Central memory CD4-positive, alpha-beta T cell (primary cell): ENCODE measurements at regions not wholly inside any gene's neighbourhood (a gene's known extent, or its start where the extent isn't known, plus 50 kb on each side); places are given as distances from the start of the nearest gene placed in this dataset.

Experiments used
- DNase-seq: peaks from one replicate; pipeline ENCODE4 v3.0.0; 2022

- no peak for DNase-seq
Observed at GRCh38 chr5:68727931-68728330, 365.9 kb upstream of the SLC30A5 start.

- no peak for DNase-seq
Observed at GRCh38 chr5:68729678-68730077, 364.1 kb upstream of the SLC30A5 start.

GRCh38 chr5:68730220-68730978 lies 363.4 kb upstream of the SLC30A5 start:
- no peak for DNase-seq

GRCh38 chr5:68730979-68731654 lies 362.7 kb upstream of the SLC30A5 start:
- no peak for DNase-seq

- DNase-seq: no peak
Observed at GRCh38 chr5:68732251-68732650, 361.6 kb upstream of the SLC30A5 start.

GRCh38 chr5:68734781-68735180 lies 359.0 kb upstream of the SLC30A5 start:
- no peak for DNase-seq

GRCh38 chr5:68738236-68738635 lies 355.6 kb upstream of the SLC30A5 start:
- DNase-seq: no peak

- no peak for DNase-seq
Observed at GRCh38 chr5:68738841-68739240, 355.0 kb upstream of the SLC30A5 start.

GRCh38 chr5:68739752-68740151 lies 354.1 kb upstream of the SLC30A5 start:
- no peak for DNase-seq

GRCh38 chr5:68740226-68740910 lies 353.4 kb upstream of the SLC30A5 start:
- no peak for DNase-seq

GRCh38 chr5:68744206-68744605 lies 349.6 kb upstream of the SLC30A5 start:
- no peak for DNase-seq

GRCh38 chr5:68745448-68745847 lies 348.4 kb upstream of the SLC30A5 start:
- no peak for DNase-seq

- DNase-seq: no peak
Observed at GRCh38 chr5:68746220-68746619, 347.6 kb upstream of the SLC30A5 start.

- DNase-seq: no peak
Observed at GRCh38 chr5:68746643-68747420, 347.0 kb upstream of the SLC30A5 start.

GRCh38 chr5:68747521-68747920 lies 346.3 kb upstream of the SLC30A5 start:
- DNase-seq: no peak

- DNase-seq: no peak
Observed at GRCh38 chr5:68748101-68748500, 345.7 kb upstream of the SLC30A5 start.

- no peak for DNase-seq
Observed at GRCh38 chr5:68749077-68749476, 344.7 kb upstream of the SLC30A5 start.

- no peak for DNase-seq
Observed at GRCh38 chr5:68749631-68750030, 344.2 kb upstream of the SLC30A5 start.

- DNase-seq: no peak
Observed at GRCh38 chr5:68751661-68752060, 342.2 kb upstream of the SLC30A5 start.

- DNase-seq: no peak
Observed at GRCh38 chr5:68754536-68754935, 339.3 kb upstream of the SLC30A5 start.

GRCh38 chr5:68755293-68755692 lies 338.5 kb upstream of the SLC30A5 start:
- DNase-seq: no peak

GRCh38 chr5:68757006-68757405 lies 336.8 kb upstream of the SLC30A5 start:
- DNase-seq: no peak

GRCh38 chr5:68757626-68758212 lies 336.1 kb upstream of the SLC30A5 start:
- no peak for DNase-seq
